K562 (cell line): ENCODE measurements at regions not wholly inside any gene's neighbourhood (a gene's known extent, or its start where the extent isn't known, plus 50 kb on each side); places are given as distances from the start of the nearest gene placed in this dataset.

Source experiments
- DPF2 ChIP-seq: fragments of 450-650 bp; IDR thresholded peaks from 2 replicates; pipeline ENCODE4 v1.6.1; 2016
- GATAD2B ChIP-seq: fragments of 450-650 bp; IDR thresholded peaks from 2 replicates; pipeline ENCODE4 v1.6.1; 2017; ENCODE audit warnings: mild to moderate bottlenecking, borderline replicate concordance
- ZNF655 ChIP-seq: fragments of 250-450 bp; sonication (Bioruptor Pico); IDR thresholded peaks from 2 replicates; pipeline ENCODE4 v1.5.0; 2021
- ZNF740 ChIP-seq, 3 experiments: fragments of 200-800 bp in 1 of 3; sonication (Bioruptor generic) in 1 of 3; sonication (generic) in 1 of 3; formaldehyde crosslinking in 1 of 3; IDR thresholded peaks; 2 replicates each; pipeline versions ENCODE4 v1.6.1 to v1.8.0; 2016 to 2022; ENCODE audit warnings: mild to moderate bottlenecking in 2 of 3, missing compliant biosample characterization in 2 of 3, missing genetic modification characterization in 2 of 3, missing genetic modification reagents in 1 of 3
- TF ChIP-seq, protein P1 (sequence below): fragments of 450-650 bp; IDR thresholded peaks from 2 replicates; pipeline ENCODE4 v1.6.1; 2017; ENCODE audit warnings: mild to moderate bottlenecking, moderate library complexity

DNA sequence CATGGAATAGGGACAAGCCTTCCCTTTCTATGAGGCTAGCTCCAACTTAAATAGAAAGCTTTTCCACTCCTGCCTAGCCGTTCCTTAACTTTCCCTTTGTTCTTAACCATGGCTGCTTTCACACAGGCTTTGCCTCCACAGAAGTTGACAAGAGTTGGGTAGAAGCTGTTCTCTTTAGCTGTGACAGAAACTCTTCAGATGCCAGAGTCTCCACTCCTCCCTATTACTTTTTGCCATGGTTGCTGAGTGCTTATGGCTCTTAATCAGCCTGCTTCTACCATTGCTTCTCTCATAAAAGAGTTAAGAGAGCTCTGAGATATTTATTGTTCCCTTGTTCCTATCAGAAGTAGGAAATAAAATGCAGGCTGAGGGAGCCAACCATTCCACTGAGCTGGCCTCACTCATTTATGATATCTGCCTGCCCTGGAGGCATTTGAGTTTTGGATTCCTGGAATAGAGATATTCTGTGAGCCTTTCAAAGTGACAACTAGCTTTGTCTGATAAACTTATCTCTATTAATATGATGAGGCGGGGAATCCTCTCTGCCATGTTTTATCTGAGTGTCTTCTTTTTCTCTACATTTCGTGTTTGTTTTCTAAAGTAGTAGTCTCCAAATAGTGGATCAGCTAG, 162.6 kb downstream of the DMAC1 start:
- no peak for TF ChIP-seq ZNF740 (CRISPR knock-in tag; IDR thresholded peaks at IDR 0.05)
- TF ChIP-seq ZNF740 (tag; IDR thresholded peaks at IDR 0.05), result no peak
- no peak for TF ChIP-seq ZNF655 (CRISPR knock-in tag)
- TF ChIP-seq, protein P1, sequence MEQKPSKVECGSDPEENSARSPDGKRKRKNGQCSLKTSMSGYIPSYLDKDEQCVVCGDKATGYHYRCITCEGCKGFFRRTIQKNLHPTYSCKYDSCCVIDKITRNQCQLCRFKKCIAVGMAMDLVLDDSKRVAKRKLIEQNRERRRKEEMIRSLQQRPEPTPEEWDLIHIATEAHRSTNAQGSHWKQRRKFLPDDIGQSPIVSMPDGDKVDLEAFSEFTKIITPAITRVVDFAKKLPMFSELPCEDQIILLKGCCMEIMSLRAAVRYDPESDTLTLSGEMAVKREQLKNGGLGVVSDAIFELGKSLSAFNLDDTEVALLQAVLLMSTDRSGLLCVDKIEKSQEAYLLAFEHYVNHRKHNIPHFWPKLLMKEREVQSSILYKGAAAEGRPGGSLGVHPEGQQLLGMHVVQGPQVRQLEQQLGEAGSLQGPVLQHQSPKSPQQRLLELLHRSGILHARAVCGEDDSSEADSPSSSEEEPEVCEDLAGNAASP, result no peak
- no peak for TF ChIP-seq GATAD2B
- no peak for TF ChIP-seq DPF2
